ENCODE measurements at regions not wholly inside any gene's neighbourhood (a gene's known extent, or its start where the extent isn't known, plus 50 kb on each side); places are given as distances from the start of the nearest gene placed in this dataset.

- peaks cover 11% of the 10 kb centered on the region for H3K4me1 Mint-ChIP-seq (ENCODE audit: low read depth, unreplicated experiment)
- Histone ChIP-seq H3K79me2 (ENCODE audit: insufficient read depth, low read length) (no peaks in the 10 kb centered on the region), H3K9ac (ENCODE audit: low read length) (no peak overlapping the region), H3K27me3 (ENCODE audit: insufficient read depth, low read length) (no peaks in the 10 kb centered on the region), H3K36me3 (ENCODE audit: insufficient read depth, low read length) (no peaks in the 10 kb centered on the region), H2AFZ (ENCODE audit: low read depth, low read length) (no peak overlapping the region), H3K27ac (ENCODE audit: low read depth, low read length) (no peak overlapping the region), H3K9me3 (ENCODE audit: insufficient read depth, low read depth, low read length) (no peaks in the 10 kb centered on the region), H3K4me2 (ENCODE audit: low read length) (no peak overlapping the region), H4K20me1 (ENCODE audit: insufficient read depth, low read length) (no peaks in the 10 kb centered on the region), H3K4me3 (ENCODE audit: insufficient read depth, low read depth, low read length) (no peak overlapping the region), H3K4me1 (ENCODE audit: insufficient read depth, low read length) (no peaks in the 10 kb centered on the region)
- DNase-seq (ENCODE audit: low read depth) = no peak
- TF ChIP-seq CTCF (IDR thresholded peaks at IDR 0.05; ENCODE audit: insufficient read depth, low read depth, low read length) (no peak), EZH2 (IDR thresholded peaks at IDR 0.05; ENCODE audit: insufficient read depth, low read length) (no peak)
- H3K4me3 Mint-ChIP-seq (ENCODE audit: unreplicated experiment) = no peak overlapping the region
- no peaks in the 10 kb centered on the region for H3K36me3 Mint-ChIP-seq (ENCODE audit: low read depth, unreplicated experiment)
- FAIRE-seq = no peak
- H3K9me3 Mint-ChIP-seq (ENCODE audit: unreplicated experiment) = peaks cover 11% of the 10 kb centered on the region
- H3K27ac Mint-ChIP-seq (ENCODE audit: unreplicated experiment) = no peak overlapping the region
- no peaks in the 10 kb centered on the region for H3K27me3 Mint-ChIP-seq (ENCODE audit: low read depth, unreplicated experiment)
These were observed 59.8 kb upstream of the AASS start for GRCh38 chr7:122203814-122204213.

- H2AFZ ChIP-seq (ENCODE audit: low read depth, low read length) = no peak overlapping the region
- FAIRE-seq (no peak), DNase-seq (ENCODE audit: low read depth) (no peak)
- H3K9ac ChIP-seq (ENCODE audit: low read length) = no peak overlapping the region
- no peaks in the 10 kb centered on the region for H3K79me2 ChIP-seq (ENCODE audit: insufficient read depth, low read length)
- H3K36me3 ChIP-seq (ENCODE audit: insufficient read depth, low read length) = no peaks in the 10 kb centered on the region
- no peak overlapping the region for H3K4me3 Mint-ChIP-seq (ENCODE audit: unreplicated experiment)
- no peaks in the 10 kb centered on the region for H3K27me3 ChIP-seq (ENCODE audit: insufficient read depth, low read length)
- no peak overlapping the region for H3K4me3 ChIP-seq (ENCODE audit: insufficient read depth, low read depth, low read length)
- H3K4me1 ChIP-seq (ENCODE audit: insufficient read depth, low read length) = no peaks in the 10 kb centered on the region
- H3K36me3 Mint-ChIP-seq (ENCODE audit: low read depth, unreplicated experiment) = no peaks in the 10 kb centered on the region
- H3K4me2 ChIP-seq (ENCODE audit: low read length) = no peak overlapping the region
- H3K27ac ChIP-seq (ENCODE audit: low read depth, low read length) = no peak overlapping the region
- no peaks in the 10 kb centered on the region for H4K20me1 ChIP-seq (ENCODE audit: insufficient read depth, low read length)
- H3K4me1 Mint-ChIP-seq (ENCODE audit: low read depth, unreplicated experiment) = peaks cover 12% of the 10 kb centered on the region
- H3K9me3 ChIP-seq (ENCODE audit: insufficient read depth, low read depth, low read length) = no peaks in the 10 kb centered on the region
- no peaks in the 10 kb centered on the region for H3K27me3 Mint-ChIP-seq (ENCODE audit: low read depth, unreplicated experiment)
- H3K27ac Mint-ChIP-seq (ENCODE audit: unreplicated experiment) = no peak overlapping the region
- TF ChIP-seq EZH2 (IDR thresholded peaks at IDR 0.05; ENCODE audit: insufficient read depth, low read length) (no peak), CTCF (IDR thresholded peaks at IDR 0.05; ENCODE audit: insufficient read depth, low read depth, low read length) (no peak)
- H3K9me3 Mint-ChIP-seq (ENCODE audit: unreplicated experiment) = peaks cover 3% of the 10 kb centered on the region
These were observed 56.8 kb upstream of the AASS start for GRCh38 chr7:122200888-122201287.

GRCh38 chr7:122199171-122199570 lies 55.1 kb upstream of the AASS start:
- no peak for FAIRE-seq

More at GRCh38 chr7:122199171-122199570, 55.1 kb upstream of the AASS start:
- Histone ChIP-seq H3K9me3 (ENCODE audit: insufficient read depth, low read depth, low read length) (no peaks in the 10 kb centered on the region), H3K4me3 (ENCODE audit: insufficient read depth, low read depth, low read length) (no peak overlapping the region), H4K20me1 (ENCODE audit: insufficient read depth, low read length) (no peaks in the 10 kb centered on the region), H3K27ac (ENCODE audit: low read depth, low read length) (no peak overlapping the region), H3K36me3 (ENCODE audit: insufficient read depth, low read length) (no peaks in the 10 kb centered on the region), H3K4me1 (ENCODE audit: insufficient read depth, low read length) (no peaks in the 10 kb centered on the region), H3K27me3 (ENCODE audit: insufficient read depth, low read length) (no peaks in the 10 kb centered on the region), H3K4me2 (ENCODE audit: low read length) (no peak overlapping the region), H3K79me2 (ENCODE audit: insufficient read depth, low read length) (no peaks in the 10 kb centered on the region), H2AFZ (ENCODE audit: low read depth, low read length) (no peak overlapping the region), H3K9ac (ENCODE audit: low read length) (no peak overlapping the region)
- H3K4me3 Mint-ChIP-seq (ENCODE audit: unreplicated experiment) = no peak overlapping the region
- no peak overlapping the region for H3K27ac Mint-ChIP-seq (ENCODE audit: unreplicated experiment)
- no peaks in the 10 kb centered on the region for H3K27me3 Mint-ChIP-seq (ENCODE audit: low read depth, unreplicated experiment)
- peak; percentile 15 for DNase-seq (ENCODE audit: low read depth)
- H3K4me1 Mint-ChIP-seq (ENCODE audit: low read depth, unreplicated experiment) = peaks cover 12% of the 10 kb centered on the region
- no peaks in the 10 kb centered on the region for H3K36me3 Mint-ChIP-seq (ENCODE audit: low read depth, unreplicated experiment)
- TF ChIP-seq CTCF (IDR thresholded peaks at IDR 0.05; ENCODE audit: insufficient read depth, low read depth, low read length) = no peak
- no peak for TF ChIP-seq EZH2 (IDR thresholded peaks at IDR 0.05; ENCODE audit: insufficient read depth, low read length)
- peaks cover 3% of the 10 kb centered on the region for H3K9me3 Mint-ChIP-seq (ENCODE audit: unreplicated experiment)

All from astrocyte (in vitro differentiated cells and primary cell).